ENCODE measurements at regions not wholly inside any gene's neighbourhood (a gene's known extent, or its start where the extent isn't known, plus 50 kb on each side); places are given as distances from the start of the nearest gene placed in this dataset.

GRCh38 chr3:17979911-17980310 lies 237.5 kb upstream of the TBC1D5 start:
- DNase-seq = no peak

DNA sequence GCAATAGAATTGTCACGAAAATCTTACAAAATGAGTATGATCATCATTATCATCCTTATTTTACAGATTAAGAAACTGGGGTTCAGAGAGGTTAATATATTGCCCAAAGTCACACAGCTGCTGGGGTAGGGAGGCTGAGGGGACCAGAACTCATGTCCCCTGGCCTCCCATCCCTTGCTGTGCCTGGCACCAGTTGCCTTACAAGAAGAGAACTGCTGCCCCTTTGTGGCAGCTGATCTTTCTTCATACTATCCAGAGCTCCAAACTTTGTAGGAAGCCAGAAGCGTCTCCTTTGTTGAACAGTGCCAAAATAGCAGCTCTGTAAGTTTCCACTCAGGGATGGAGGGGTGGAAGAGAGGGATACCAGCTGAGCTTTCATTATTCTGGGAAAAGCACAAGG lies 236.8 kb upstream of the TBC1D5 start:
- Histone ChIP-seq H3K4me1 (no peaks in the 10 kb centered on the region), H3K27ac (peak overlapping the region in 1 of 4 donors; percentile 11), H3K9me3 (no peaks in the 10 kb centered on the region), H3K36me3 (no peaks in the 10 kb centered on the region), H3K4me3 (no peak overlapping the region), H3K27me3 (no peaks in the 10 kb centered on the region)
- in situ Hi-C loops (cut with MboI; ENCODE audit: low pct_ligation_motif_present in 1 of 4, low pct_unique_long_range_greater_than_20kb in 1 of 4, low sequenced_read_pairs in 3 of 4) = no loop called here
- TF ChIP-seq POLR2AphosphoS5 (IDR thresholded peaks at IDR 0.05) (peak in 1 of 3 donors; percentile 10), POLR2A (IDR thresholded peaks at IDR 0.05) (no peak)
- TF ChIP-seq, protein P1, sequence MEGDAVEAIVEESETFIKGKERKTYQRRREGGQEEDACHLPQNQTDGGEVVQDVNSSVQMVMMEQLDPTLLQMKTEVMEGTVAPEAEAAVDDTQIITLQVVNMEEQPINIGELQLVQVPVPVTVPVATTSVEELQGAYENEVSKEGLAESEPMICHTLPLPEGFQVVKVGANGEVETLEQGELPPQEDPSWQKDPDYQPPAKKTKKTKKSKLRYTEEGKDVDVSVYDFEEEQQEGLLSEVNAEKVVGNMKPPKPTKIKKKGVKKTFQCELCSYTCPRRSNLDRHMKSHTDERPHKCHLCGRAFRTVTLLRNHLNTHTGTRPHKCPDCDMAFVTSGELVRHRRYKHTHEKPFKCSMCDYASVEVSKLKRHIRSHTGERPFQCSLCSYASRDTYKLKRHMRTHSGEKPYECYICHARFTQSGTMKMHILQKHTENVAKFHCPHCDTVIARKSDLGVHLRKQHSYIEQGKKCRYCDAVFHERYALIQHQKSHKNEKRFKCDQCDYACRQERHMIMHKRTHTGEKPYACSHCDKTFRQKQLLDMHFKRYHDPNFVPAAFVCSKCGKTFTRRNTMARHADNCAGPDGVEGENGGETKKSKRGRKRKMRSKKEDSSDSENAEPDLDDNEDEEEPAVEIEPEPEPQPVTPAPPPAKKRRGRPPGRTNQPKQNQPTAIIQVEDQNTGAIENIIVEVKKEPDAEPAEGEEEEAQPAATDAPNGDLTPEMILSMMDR (IDR thresholded peaks at IDR 0.05) = peak in 1 of 5 experiments; percentile 5
- peak; percentile 8 for DNase-seq
- 57 to 85% methylated on average over 1 to 2 of the region's 2 CpGs for WGBS, 2 donors (ENCODE audit: low coverage in 1 of 2)
- intact Hi-C loops (cut with DNase I; ENCODE audit: low total_unique reads) = no loop called here

More at GRCh38 chr3:17979911-17980310, 237.5 kb upstream of the TBC1D5 start:
- intact Hi-C loops (cut with DNase I; ENCODE audit: low total_unique reads) = no loop called here
- Histone ChIP-seq H3K27me3 (no peaks in the 10 kb centered on the region), H3K4me3 (no peak overlapping the region), H3K36me3 (no peaks in the 10 kb centered on the region), H3K9me3 (no peaks in the 10 kb centered on the region), H3K27ac (peak overlapping the region in 1 of 4 donors; percentile 11), H3K4me1 (no peaks in the 10 kb centered on the region)
- in situ Hi-C loops (cut with MboI; ENCODE audit: low pct_ligation_motif_present in 1 of 4, low pct_unique_long_range_greater_than_20kb in 1 of 4, low sequenced_read_pairs in 3 of 4) = no loop called here
- WGBS, 2 donors (ENCODE audit: low coverage in 1 of 2) = 59 to 69% methylated on average over 2 to 3 of the region's 3 CpGs
- TF ChIP-seq POLR2A (IDR thresholded peaks at IDR 0.05) = no peak

GRCh38 chr3:17974206-17974841 lies 231.9 kb upstream of the TBC1D5 start:
- Histone ChIP-seq H3K36me3 (no peaks in the 10 kb centered on the region), H3K4me3 (no peak overlapping the region), H3K4me1 (peaks cover 11 to 20% (median 16%) of the 10 kb centered on the region in 4 donors), H3K27ac (no peak overlapping the region), H3K27me3 (no peaks in the 10 kb centered on the region), H3K9me3 (no peaks in the 10 kb centered on the region)
- 92% methylated on average over 1 of the region's 1 CpG for WGBS, 2 donors (ENCODE audit: low coverage in 1 of 2)
- DNase-seq = no peak
- in situ Hi-C loops (cut with MboI; ENCODE audit: low pct_ligation_motif_present in 1 of 4, low pct_unique_long_range_greater_than_20kb in 1 of 4, low sequenced_read_pairs in 3 of 4) = no loop called here
- intact Hi-C loops (cut with DNase I; ENCODE audit: low total_unique reads) = no loop called here
- TF ChIP-seq POLR2AphosphoS5 (IDR thresholded peaks at IDR 0.05) = no peak
- TF ChIP-seq, protein P1 (IDR thresholded peaks at IDR 0.05) = peak in 2 of 5 experiments; percentile 8 to 12

GRCh38 chr3:17972959-17973906 lies 230.8 kb upstream of the TBC1D5 start:
- WGBS, 2 donors (ENCODE audit: low coverage in 1 of 2) = 24 to 33% methylated on average over 10 of the region's 10 CpGs
- Histone ChIP-seq H3K27me3 (no peaks in the 10 kb centered on the region), H3K27ac (peak overlapping the region in 3 of 4 donors; percentile 32 to 43 (median 34)), H3K9me3 (no peaks in the 10 kb centered on the region), H3K36me3 (no peaks in the 10 kb centered on the region), H3K4me3 (peak overlapping the region in 1 of 4 donors; percentile 6), H3K4me1 (peaks cover 11 to 20% (median 16%) of the 10 kb centered on the region in 4 donors)
- no peak for TF ChIP-seq POLR2A (IDR thresholded peaks at IDR 0.05)
- TF ChIP-seq, protein P1 (IDR thresholded peaks at IDR 0.05) = no peak
- no peak for TF ChIP-seq EP300 (IDR thresholded peaks at IDR 0.05; ENCODE audit: low read depth)
- TF ChIP-seq POLR2AphosphoS5 (IDR thresholded peaks at IDR 0.05) = no peak
- intact Hi-C loops (cut with DNase I; ENCODE audit: low total_unique reads) (no loop called here), in situ Hi-C loops (cut with MboI; ENCODE audit: low pct_ligation_motif_present in 1 of 4, low pct_unique_long_range_greater_than_20kb in 1 of 4, low sequenced_read_pairs in 3 of 4) (no loop called here)
- no peak for DNase-seq
